GM12892 (cell line): ENCODE measurements at regions not wholly inside any gene's neighbourhood (a gene's known extent, or its start where the extent isn't known, plus 50 kb on each side); places are given as distances from the start of the nearest gene placed in this dataset.

Source experiments
- POLR2A ChIP-seq: IDR thresholded peaks from 2 replicates; pipeline ENCODE4 v1.6.1; 2011; ENCODE audit warnings: low read depth, low read length, control low read depth
- POLR2AphosphoS5 ChIP-seq: IDR thresholded peaks from 2 replicates; pipeline ENCODE4 v1.6.1; 2011; ENCODE audit warnings: low read depth, low read length, control low read depth
- TAF1 ChIP-seq: IDR thresholded peaks from 2 replicates; pipeline ENCODE4 v1.6.1; 2011; ENCODE audit warnings: low read depth, mild to moderate bottlenecking, control low read depth, low read length, borderline replicate concordance

- TF ChIP-seq POLR2A (no peak), POLR2AphosphoS5 (no peak), TAF1 (no peak)
Observed at GRCh38 chr12:94875525-94875924, 128.0 kb downstream of the NDUFA12 start.
